Activated CD4-positive, alpha-beta T cell treated with anti-CD3 and anti-CD28 coated beads for 36 hours (primary cell): ENCODE measurements at regions not wholly inside any gene's neighbourhood (a gene's known extent, or its start where the extent isn't known, plus 50 kb on each side); places are given as distances from the start of the nearest gene placed in this dataset.
"Not testable (repeated sequence)": the region's sequence is repeated elsewhere in the genome, so short reads cannot be mapped to it uniquely, and the experiment has no call there.

Experiments used
- ATAC-seq: fragments of 200-7000 bp; cut with Tn5 transposase; one replicate; pipeline ENCODE4 v1.10.0; 2021; ENCODE audit warnings: mild to moderate bottlenecking, moderate library complexity
- CTCF ChIA-PET: fragments of 350-600 bp; sonication (Branson Sonifier 250); formaldehyde crosslinking; loops from one replicate; lab custom pipeline; 2021; ENCODE audit warnings: antibody characterized with exemption; lab: Charles Lee
- POLR2A ChIA-PET: fragments of 350-600 bp; sonication (Branson Sonifier 250); formaldehyde crosslinking; loops from one replicate; lab custom pipeline; 2021; ENCODE audit warnings: antibody characterized with exemption, inconsistent platforms; lab: Charles Lee
- DNase-seq: peaks from one replicate; pipeline ENCODE4 v3.0.0-alpha.2; 2020
- H3K27ac Mint-ChIP-seq: one replicate; pipeline ENCODE4 v1.8.0; 2021; ENCODE audit warnings: mixed read lengths
- H3K27me3 Mint-ChIP-seq: one replicate; pipeline ENCODE4 v1.8.0; 2021; ENCODE audit warnings: mixed read lengths
- H3K36me3 Mint-ChIP-seq: one replicate; pipeline ENCODE4 v1.8.0; 2021; ENCODE audit warnings: low read depth, mixed read lengths
- H3K4me1 Mint-ChIP-seq: one replicate; pipeline ENCODE4 v1.8.0; 2021; ENCODE audit warnings: mixed read lengths
- H3K4me3 Mint-ChIP-seq: one replicate; pipeline ENCODE4 v1.8.0; 2021; ENCODE audit warnings: mild to moderate bottlenecking, moderate library complexity, mixed read lengths
- H3K9me3 Mint-ChIP-seq: one replicate; pipeline ENCODE4 v1.8.0; 2021; ENCODE audit warnings: low read depth, mixed read lengths
- intact Hi-C, 2 experiments: fragments of 100-400 bp; cut with DNase I in 1 of 2; cut with micrococcal nuclease in 1 of 2; formaldehyde crosslinking; loops; one replicate each; pipeline versions ENCODE4 v1.14.2 to v1.15.1; 2022 to 2024; cut with DNase I, micrococcal nuclease

DNA sequence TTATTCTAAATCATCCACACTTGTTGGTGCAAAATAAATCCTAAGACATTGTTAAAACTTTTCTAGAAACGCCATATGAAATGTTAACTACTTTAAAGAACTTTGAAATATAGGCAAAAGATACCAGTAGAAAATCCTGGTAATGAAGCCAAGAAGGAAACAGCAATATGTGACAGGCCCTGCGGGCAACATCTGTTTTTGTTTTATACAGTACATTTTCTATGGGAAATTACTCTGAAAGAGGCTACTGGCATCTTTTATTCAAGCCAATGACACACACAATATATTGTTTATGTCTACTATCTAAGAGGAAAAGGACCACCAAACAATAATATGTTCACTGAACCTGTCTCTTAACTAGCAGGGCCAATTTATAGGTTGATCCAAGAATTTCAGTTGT lies 829.7 kb downstream of the PCDH17 start:
- no peaks in the 10 kb centered on the region for H3K36me3 Mint-ChIP-seq
- no peak overlapping the region for H3K4me3 Mint-ChIP-seq
- no peak overlapping the region for H3K27ac Mint-ChIP-seq
- DNase-seq = no peak
- peaks cover 4% of the 10 kb centered on the region for H3K9me3 Mint-ChIP-seq
- CTCF ChIA-PET = no interaction called here
- no peaks in the 10 kb centered on the region for H3K4me1 Mint-ChIP-seq
- no peak for ATAC-seq
- H3K27me3 Mint-ChIP-seq = no peaks in the 10 kb centered on the region
- POLR2A ChIA-PET = no interaction called here
- intact Hi-C loops = loop anchor here in 1 of 2 experiments (5.0 kb wide), 1 partner anchor 49 kb away; no protein-coding TSS in a partner anchor

DNA sequence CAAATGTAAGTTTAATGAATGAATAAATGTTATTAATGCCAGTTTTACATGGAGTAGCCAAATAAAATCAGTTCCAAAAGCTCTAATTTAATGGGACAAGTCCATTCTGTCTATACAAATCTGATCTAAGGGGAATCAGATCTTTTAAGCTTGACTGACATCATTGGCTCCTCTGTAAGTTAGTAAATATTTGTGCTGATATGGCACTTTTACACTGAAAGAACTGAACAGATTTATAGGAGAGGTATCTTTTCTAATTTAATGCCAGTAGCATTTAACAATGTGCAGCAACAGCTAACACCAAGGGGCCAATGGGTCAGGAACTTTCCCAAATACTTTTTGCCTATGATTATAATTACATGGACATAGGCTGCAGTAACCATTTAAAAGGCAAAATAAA lies 832.3 kb downstream of the PCDH17 start:
- H3K27ac Mint-ChIP-seq = no peak overlapping the region
- POLR2A ChIA-PET = no interaction called here
- H3K4me3 Mint-ChIP-seq = no peak overlapping the region
- no peaks in the 10 kb centered on the region for H3K36me3 Mint-ChIP-seq
- ATAC-seq (no peak), DNase-seq (no peak)
- H3K27me3 Mint-ChIP-seq = no peaks in the 10 kb centered on the region
- CTCF ChIA-PET = no interaction called here
- peaks cover 8% of the 10 kb centered on the region for H3K9me3 Mint-ChIP-seq
- intact Hi-C loops = loop anchor here in 1 of 2 experiments (5.0 kb wide), 1 partner anchor 52 kb away; no protein-coding TSS in a partner anchor
- H3K4me1 Mint-ChIP-seq = no peaks in the 10 kb centered on the region

DNA sequence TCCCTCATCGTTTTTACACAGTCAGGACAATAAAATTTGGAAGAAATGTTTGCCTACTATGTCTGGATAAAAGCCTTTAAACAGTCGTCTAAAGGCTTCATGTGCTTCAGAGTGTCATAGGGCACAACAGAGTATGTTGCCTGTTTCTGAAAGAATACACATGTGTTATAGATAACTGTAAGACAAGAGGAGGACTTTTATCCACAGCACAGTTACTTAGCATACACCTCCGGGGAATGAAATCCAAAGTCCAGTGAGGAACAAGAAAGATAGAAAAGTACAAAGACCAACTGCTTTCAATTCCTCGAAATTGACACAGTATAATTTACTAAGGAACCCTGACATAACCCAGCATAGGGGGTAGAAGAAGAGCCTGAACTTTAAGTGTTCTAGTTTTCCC lies 835.6 kb downstream of the PCDH17 start:
- intact Hi-C loops = no loop called here
- DNase-seq = no peak
- no peak for ATAC-seq
- H3K4me3 Mint-ChIP-seq = no peak overlapping the region
- ChIA-PET POLR2A (no interaction called here), CTCF (interaction anchor here (0.7 kb wide), 1 partner anchor 725 kb away, joined by 3 read pairs; no protein-coding TSS in a partner anchor)
- no peak overlapping the region for H3K27ac Mint-ChIP-seq
- no peaks in the 10 kb centered on the region for H3K27me3 Mint-ChIP-seq
- no peaks in the 10 kb centered on the region for H3K4me1 Mint-ChIP-seq
- peaks cover 12% of the 10 kb centered on the region for H3K9me3 Mint-ChIP-seq
- H3K36me3 Mint-ChIP-seq = no peaks in the 10 kb centered on the region

DNA sequence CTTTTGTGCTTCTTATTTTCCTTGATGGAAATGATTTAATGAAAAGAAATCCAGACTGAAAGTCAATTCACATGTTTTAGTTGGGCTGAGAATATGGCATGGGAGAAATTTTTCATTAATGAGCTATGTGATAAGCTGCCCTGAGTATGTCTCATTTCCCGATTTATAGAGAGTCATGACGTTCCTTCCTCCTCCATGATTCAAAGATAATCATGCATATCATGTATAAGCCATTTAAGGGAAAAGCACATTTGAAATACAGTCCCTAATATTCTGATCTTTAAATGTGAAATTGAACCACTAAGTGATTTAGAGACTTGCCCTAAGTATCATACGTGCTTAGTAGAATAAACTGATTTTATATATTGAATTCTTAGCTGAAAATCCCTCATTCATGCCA lies 840.9 kb downstream of the PCDH17 start:
- no peak overlapping the region for H3K4me3 Mint-ChIP-seq
- intact Hi-C loops = no loop called here
- H3K36me3 Mint-ChIP-seq = no peaks in the 10 kb centered on the region
- DNase-seq = no peak
- POLR2A ChIA-PET = no interaction called here
- H3K27ac Mint-ChIP-seq = no peak overlapping the region
- no peaks in the 10 kb centered on the region for H3K4me1 Mint-ChIP-seq
- H3K27me3 Mint-ChIP-seq = no peaks in the 10 kb centered on the region
- CTCF ChIA-PET = no interaction called here
- no peak for ATAC-seq
- H3K9me3 Mint-ChIP-seq = peaks cover 6% of the 10 kb centered on the region

DNA sequence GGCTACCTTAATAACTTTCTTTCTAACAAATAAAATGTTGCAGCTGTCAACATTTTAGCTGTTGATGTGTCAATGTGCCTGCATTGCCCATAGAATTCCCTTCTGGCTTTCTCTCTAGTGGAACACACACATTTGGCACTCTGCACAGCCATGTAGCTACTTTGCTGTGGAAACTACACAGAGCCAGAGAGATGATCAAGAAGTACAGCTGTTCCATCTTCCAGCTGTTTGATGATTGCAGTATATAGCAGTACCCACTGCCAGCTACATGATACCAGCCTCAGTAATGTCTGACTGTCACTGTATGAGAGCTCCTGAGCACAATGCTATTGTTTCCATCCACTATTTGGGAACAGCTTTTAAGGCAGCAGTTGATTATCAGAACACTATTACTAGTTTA lies 843.0 kb downstream of the PCDH17 start:
- peaks cover 2% of the 10 kb centered on the region for H3K9me3 Mint-ChIP-seq
- no peak for DNase-seq
- CTCF ChIA-PET = no interaction called here
- H3K27me3 Mint-ChIP-seq = no peaks in the 10 kb centered on the region
- H3K27ac Mint-ChIP-seq = no peak overlapping the region
- POLR2A ChIA-PET = no interaction called here
- no peaks in the 10 kb centered on the region for H3K36me3 Mint-ChIP-seq
- H3K4me1 Mint-ChIP-seq = no peaks in the 10 kb centered on the region
- H3K4me3 Mint-ChIP-seq = no peak overlapping the region
- no peak for ATAC-seq
- intact Hi-C loops = no loop called here

DNA sequence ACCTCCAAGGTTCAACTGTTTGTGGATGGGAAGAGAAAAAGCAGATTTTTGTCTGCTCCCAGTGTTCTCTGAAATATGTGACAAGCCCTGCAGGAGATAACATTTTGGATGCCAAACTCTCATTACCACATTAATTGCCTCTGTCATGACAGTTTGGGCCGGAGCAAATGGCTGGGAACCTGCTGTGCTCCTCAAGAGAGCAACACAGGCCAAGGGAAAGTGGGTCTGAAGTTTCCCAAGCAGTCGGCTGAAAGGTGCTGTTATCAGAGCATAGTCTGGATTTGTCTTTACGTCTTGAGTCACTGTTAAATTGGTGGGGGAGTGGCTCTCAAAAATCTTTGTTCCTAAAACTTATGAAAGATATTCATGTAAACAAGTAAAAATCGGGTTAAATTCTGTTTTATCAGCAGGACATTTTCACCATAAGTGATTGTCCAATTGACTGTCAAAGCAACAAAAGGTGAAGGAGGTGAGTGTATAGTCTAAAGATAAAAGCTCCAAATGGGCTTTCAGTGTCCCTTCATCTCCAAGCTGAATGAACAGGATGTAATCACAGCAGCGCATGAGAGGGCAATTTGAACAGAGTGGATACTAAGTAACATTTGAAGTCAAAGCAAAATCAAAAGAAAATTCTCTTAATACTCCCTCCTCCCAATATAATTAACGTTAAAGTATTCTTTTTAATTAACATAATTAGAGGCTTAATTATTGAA lies 844.8 kb downstream of the PCDH17 start:
- Mint-ChIP-seq H3K9me3 (peaks cover 4% of the 10 kb centered on the region), H3K36me3 (no peaks in the 10 kb centered on the region), H3K4me3 (no peak overlapping the region), H3K27me3 (no peaks in the 10 kb centered on the region), H3K4me1 (no peaks in the 10 kb centered on the region), H3K27ac (no peak overlapping the region)
- intact Hi-C loops = no loop called here
- ATAC-seq (no peak), DNase-seq (no peak)
- ChIA-PET CTCF (no interaction called here), POLR2A (no interaction called here)

DNA sequence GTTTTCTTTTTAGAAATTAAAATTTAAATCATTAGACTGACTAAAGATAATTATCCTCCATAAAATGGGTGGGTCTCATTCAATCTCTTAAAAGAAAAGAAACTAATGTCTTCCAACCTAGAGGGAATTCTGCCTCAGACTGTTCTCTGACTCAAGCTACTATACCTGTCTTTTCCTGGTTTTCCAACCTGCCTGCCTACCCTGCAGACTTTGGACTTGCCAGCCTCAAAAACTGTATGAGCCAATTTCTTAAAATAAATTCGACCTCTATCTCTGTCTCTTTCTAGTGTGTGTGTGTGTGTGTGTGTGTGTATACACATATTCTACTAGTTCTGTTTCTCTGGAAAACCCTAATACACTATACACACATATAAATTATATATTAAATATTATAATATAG lies 847.3 kb downstream of the PCDH17 start:
- no peak for ATAC-seq
- no peaks in the 10 kb centered on the region for H3K36me3 Mint-ChIP-seq
- DNase-seq = no peak
- H3K4me1 Mint-ChIP-seq = no peaks in the 10 kb centered on the region
- ChIA-PET POLR2A (no interaction called here), CTCF (no interaction called here)
- H3K27ac Mint-ChIP-seq = no peak overlapping the region
- intact Hi-C loops = no loop called here
- H3K4me3 Mint-ChIP-seq = no peak overlapping the region
- peaks cover 5% of the 10 kb centered on the region for H3K9me3 Mint-ChIP-seq
- H3K27me3 Mint-ChIP-seq = no peaks in the 10 kb centered on the region

DNA sequence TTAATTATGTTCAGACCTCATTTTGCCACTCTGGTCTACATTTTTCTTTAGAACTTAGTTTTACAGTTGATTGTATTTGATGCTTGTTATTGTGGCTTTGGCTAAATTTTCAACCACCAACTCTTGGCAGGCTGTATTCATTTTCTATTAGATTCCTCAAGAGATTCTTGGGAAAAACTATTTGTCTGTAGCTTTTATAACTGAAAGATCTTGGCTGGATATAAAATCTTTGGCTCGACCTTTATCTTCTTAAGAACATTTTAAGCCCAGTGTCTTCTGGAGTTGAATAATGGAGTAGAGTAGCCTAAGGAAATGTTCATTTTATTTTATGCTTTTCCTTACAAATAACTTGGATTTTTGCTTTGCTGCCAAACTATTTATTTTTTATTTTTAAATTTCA lies 848.5 kb downstream of the PCDH17 start:
- Mint-ChIP-seq H3K27ac (no peak overlapping the region), H3K9me3 (peaks cover 5% of the 10 kb centered on the region), H3K36me3 (no peaks in the 10 kb centered on the region), H3K4me3 (no peak overlapping the region), H3K27me3 (no peaks in the 10 kb centered on the region), H3K4me1 (no peaks in the 10 kb centered on the region)
- DNase-seq (no peak), ATAC-seq (no peak)
- ChIA-PET POLR2A (no interaction called here), CTCF (no interaction called here)
- intact Hi-C loops = no loop called here

DNA sequence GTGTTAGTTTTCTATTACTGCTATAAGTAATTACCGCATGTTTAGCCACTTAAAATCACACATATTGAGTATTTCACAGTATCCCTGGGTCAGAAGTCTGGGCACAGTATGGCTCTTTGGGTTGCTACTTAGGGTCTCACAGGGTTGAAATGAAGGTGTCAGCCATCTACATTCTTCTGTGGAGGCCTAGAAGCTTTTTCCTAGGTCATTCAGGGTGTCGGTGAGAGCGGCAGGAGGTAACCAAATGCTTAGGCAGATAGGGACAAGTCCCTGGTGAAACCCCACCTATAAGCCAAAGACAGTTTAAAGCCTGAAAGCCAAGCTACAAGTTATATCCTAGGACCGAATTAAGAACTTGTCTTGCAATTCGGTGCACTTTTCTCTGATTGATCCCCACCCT lies 856.7 kb downstream of the PCDH17 start:
- no peaks in the 10 kb centered on the region for H3K27me3 Mint-ChIP-seq
- intact Hi-C loops = no loop called here
- POLR2A ChIA-PET = no interaction called here
- no peak overlapping the region for H3K4me3 Mint-ChIP-seq
- CTCF ChIA-PET = no interaction called here
- H3K9me3 Mint-ChIP-seq = peaks cover 2% of the 10 kb centered on the region
- no peaks in the 10 kb centered on the region for H3K36me3 Mint-ChIP-seq
- no peaks in the 10 kb centered on the region for H3K4me1 Mint-ChIP-seq
- ATAC-seq (no peak), DNase-seq (no peak)
- H3K27ac Mint-ChIP-seq = no peak overlapping the region

DNA sequence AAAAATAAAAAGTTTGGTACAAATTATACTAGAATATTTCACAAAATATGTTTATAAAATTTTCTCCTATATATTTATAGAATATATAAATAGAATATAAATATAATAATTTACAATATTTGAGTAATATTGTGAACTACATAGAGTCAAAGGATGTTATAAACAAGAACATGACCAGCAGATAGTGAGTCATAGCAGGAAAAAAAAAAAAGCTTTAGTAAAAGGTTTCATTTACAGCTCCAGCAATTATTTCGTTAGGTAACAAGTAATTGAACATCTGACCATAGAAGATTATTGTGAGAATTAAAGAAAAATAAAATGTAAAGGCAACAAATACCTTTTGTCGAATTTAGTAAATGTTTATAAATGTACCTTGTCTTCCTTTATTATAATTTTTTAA lies 864.1 kb downstream of the PCDH17 start:
- CTCF ChIA-PET = no interaction called here
- ATAC-seq (no peak), DNase-seq (no peak)
- no peak overlapping the region for H3K27ac Mint-ChIP-seq
- no peak overlapping the region for H3K4me3 Mint-ChIP-seq
- H3K36me3 Mint-ChIP-seq = no peaks in the 10 kb centered on the region
- H3K4me1 Mint-ChIP-seq = no peaks in the 10 kb centered on the region
- H3K9me3 Mint-ChIP-seq = peaks cover 5% of the 10 kb centered on the region
- no peaks in the 10 kb centered on the region for H3K27me3 Mint-ChIP-seq
- POLR2A ChIA-PET = no interaction called here
- intact Hi-C loops = no loop called here

DNA sequence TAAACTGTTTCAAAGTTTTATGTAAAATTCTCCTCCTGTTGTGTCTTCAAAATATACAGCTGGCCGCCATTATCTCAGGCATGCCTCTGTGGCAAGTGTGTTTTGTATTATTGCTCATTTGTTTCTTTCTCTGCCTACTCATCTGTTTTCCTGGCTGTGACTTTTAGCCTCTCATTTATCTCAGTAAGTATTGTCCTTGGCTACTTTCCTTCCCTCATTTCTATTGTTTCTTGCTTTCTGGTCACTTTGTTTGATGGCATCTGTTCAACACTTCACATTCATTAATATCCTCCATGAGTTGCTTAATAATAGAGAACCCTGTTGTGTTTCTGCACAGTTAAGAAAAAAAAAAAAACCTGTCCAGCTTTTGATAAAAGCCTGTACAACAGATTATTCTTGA lies 869.4 kb downstream of the PCDH17 start:
- ATAC-seq = no peak
- no peaks in the 10 kb centered on the region for H3K4me1 Mint-ChIP-seq
- H3K9me3 Mint-ChIP-seq = peaks cover 2% of the 10 kb centered on the region
- CTCF ChIA-PET = no interaction called here
- no peak overlapping the region for H3K27ac Mint-ChIP-seq
- POLR2A ChIA-PET = no interaction called here
- H3K4me3 Mint-ChIP-seq = no peak overlapping the region
- no peaks in the 10 kb centered on the region for H3K27me3 Mint-ChIP-seq
- H3K36me3 Mint-ChIP-seq = no peaks in the 10 kb centered on the region
- DNase-seq = no peak
- intact Hi-C loops = no loop called here

DNA sequence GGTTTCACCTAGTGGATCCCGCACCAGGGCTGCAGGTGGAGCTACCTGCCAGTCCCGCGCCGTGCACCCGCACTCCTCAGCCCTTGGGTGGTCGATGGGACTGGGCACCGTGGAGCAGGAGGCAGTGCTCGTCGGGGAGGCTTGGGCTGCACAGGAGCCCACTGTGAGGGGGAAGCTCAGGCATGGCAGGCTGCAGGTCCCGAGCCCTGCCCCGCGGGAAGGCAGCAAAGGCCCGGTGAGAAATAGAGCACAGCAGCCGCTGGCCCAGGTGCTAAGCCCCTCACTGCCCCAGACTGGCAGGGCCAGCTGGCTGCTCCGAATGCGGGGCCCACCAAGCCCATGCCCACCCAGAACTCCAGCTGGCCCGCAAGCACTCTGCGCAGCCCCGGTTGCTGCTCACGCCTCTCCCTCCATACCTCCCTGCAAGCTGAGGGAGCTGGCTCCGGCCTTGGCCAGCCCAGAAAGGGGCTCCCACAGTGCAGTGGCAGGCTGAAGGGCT lies 872.7 kb downstream of the PCDH17 start:
- DNase-seq, H3K4me1 Mint-ChIP-seq, H3K27ac Mint-ChIP-seq, H3K4me3 Mint-ChIP-seq, POLR2A ChIA-PET, H3K9me3 Mint-ChIP-seq, intact Hi-C loops, ATAC-seq, CTCF ChIA-PET, H3K36me3 Mint-ChIP-seq, H3K27me3 Mint-ChIP-seq: not testable (repeated sequence)
